Muscle of back (tissue), 3 donors: ENCODE measurements at regions not wholly inside any gene's neighbourhood (a gene's known extent, or its start where the extent isn't known, plus 50 kb on each side); places are given as distances from the start of the nearest gene placed in this dataset.
"Not testable (repeated sequence)": the region's sequence is repeated elsewhere in the genome, so short reads cannot be mapped to it uniquely, and the experiment has no call there.

ENCODE experiments used
- DNase-seq, 3 donors: peaks; one replicate each; pipeline versions ENCODE4 v3.0.0 to v3.0.0-alpha.2; 2013

DNA sequence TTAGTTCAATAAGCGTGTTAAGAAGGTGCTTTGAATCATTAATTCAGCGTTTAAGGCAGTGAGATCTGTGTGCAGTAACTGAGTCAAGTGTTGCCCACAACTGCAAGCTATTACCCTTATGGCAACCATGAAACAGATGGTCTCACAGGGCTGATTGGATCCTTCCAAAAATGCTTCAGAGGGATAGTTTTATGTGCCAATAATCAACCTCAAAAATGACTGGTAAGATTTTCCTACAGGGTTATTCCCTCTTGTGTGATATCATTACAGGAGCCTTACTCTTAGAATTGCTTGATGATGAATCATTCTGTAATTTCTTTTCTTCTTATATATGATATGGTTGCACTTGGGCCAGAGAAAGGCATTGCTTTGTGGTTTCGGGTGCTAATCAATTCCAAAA, 1299.2 kb upstream of the ATXN8OS start:
- no peak for DNase-seq

- no peak for DNase-seq
Observed at GRCh38 chr13:68806125-68806524, 1301.5 kb upstream of the ATXN8OS start.

DNA sequence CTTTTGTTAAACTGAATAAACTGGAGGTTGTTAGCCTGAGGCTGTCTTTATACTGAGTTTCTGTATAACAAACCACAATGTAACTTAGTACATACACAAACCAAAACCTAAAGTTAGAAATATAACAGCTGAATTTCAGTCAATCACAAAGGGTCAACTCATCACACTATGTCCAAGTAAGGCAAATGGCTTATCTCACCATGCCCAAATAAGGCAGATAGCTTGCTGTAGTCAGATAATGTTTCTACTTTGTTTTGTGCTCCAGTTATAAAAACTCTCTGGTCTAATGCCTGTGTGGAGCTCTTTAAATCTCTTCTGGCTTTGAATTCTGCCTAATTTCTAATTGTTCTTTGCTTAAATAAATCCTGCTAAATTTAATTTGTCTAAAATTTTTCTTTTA, 1323.4 kb upstream of the ATXN8OS start:
- no peak for DNase-seq

GRCh38 chr13:68759617-68760016, 1348.0 kb upstream of the ATXN8OS start:
- DNase-seq: no peak

DNA sequence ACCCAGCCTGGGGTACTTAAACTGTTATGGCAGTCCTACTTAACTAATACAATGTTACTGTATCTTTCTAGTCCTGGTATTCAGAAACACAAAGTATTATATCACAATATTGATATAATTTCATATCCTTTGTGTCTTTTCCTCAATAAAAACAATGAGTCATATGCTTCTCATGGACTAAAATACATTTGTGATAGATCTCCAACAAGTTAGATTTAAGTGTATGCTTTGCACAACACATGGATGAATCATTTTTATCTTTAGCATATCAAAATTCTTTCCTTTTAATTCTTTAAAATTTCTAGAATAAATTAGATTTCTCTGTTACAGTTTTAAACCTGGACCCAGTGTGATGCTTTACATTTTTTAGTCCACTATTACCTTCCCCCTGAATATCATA, 1357.8 kb upstream of the ATXN8OS start:
- no peak for DNase-seq

DNA sequence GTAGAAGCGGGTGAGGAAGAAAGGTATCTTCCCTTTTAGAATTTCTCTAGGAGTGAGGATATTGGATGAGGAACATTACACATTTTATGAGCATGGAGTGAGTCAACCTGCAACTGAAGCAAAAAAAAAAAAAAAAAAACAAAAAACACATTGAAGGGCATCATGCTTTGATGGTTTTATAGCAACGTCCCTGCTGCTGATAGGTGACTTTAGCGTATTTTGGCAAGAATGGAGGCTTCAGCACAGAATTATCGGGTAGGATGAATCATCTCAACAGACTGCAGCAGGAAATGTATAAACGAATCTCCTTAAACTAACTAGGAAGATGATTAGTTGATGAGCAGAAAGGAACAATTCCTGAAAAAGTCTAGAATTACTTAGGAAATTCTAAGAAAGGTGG, 1359.6 kb upstream of the ATXN8OS start:
- no peak for DNase-seq

- no peak for DNase-seq
Observed at GRCh38 chr13:68745502-68745901, 1362.1 kb upstream of the ATXN8OS start.

DNA sequence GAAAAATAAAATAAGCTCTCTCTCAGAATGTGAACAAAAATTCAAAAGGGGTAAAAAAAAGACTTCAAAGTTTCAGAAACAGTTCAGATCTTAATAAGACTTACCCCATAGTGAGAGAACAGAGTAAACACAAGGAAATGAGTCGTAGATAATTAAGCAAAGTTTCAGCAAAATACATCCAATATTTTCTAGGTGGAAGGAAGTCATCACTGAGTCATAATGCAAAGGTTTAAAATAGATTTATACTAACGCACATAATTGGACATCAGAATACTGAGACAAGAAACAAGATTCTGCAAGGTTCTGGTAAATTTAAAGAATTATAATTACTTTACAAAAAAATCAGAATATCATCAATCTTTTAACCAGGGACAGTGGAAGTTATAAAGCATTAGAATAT, 1370.7 kb upstream of the ATXN8OS start:
- DNase-seq: no peak

DNA sequence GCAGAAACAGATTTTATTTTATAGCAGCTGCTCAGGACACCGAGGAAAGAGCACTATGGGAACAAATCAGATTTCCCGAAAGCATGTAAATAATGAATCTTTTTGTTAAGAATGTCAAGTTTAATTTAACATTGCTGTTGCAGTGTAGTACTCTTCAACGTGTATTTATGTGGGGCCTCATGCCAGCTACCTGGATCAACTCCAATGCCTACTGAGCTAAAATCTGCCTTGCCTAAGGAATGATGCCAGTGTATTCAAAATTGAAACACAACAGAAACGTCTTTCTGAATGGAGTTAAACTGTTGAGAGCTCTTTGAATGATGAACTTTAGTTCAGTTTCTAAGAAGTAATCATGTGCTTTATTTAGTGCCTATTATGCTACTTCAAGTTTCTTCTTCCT, 1379.8 kb upstream of the ATXN8OS start:
- DNase-seq: no peak

DNA sequence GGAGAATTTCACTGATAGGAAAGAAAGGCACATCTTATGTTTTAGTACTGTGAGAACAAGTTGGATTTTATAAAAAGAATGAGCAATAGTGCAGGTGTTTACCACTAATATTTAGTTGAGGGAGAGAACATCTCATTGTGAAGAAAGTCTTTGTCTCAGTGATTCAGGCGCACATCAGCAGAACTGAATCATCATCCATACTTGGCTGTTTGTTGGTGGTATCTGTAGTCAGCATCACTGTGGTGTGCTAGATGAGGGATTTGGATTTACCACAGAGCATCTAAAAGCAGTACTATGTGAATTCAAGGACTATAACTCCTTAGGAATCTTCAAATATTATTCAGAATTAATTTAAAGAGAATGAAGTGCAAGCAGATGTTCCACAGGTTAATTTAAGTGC, 1380.5 kb upstream of the ATXN8OS start:
- DNase-seq: no peak

GRCh38 chr13:68719815-68720214, 1387.8 kb upstream of the ATXN8OS start:
- DNase-seq: no peak

- no peak for DNase-seq
Observed at GRCh38 chr13:68715651-68716050, 1392.0 kb upstream of the ATXN8OS start.

GRCh38 chr13:68714292-68714691, 1393.3 kb upstream of the ATXN8OS start:
- no peak for DNase-seq

- no peak for DNase-seq
Observed at GRCh38 chr13:68713394-68713793, 1394.2 kb upstream of the ATXN8OS start.

DNA sequence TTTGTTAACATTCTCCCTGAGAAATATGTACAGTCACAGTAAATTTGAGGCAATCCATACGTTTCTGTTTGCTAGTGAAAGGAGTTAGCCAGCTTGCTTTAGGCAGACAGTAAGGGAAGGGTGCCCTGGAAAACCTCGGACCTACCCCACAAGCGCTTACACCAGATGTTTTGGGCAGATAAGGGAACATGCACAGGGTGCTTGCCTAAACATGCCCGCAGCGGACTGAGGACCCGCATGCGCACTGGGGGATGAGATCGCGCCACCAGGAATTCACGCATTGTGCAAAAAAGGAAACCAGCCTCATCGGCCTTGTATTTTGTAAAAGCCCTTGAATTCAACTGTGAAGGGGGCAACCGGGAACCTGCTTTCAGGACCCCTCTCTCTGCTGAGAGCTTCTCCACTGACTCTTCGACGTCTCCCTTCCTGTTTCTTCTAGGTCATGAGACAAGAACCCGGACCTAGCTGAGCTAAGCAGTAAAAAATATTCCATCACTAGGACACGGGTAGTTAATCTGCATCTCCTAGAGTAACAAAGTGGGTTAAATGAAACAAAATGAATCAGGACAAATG, 1399.2 kb upstream of the ATXN8OS start:
- DNase-seq: no peak

DNA sequence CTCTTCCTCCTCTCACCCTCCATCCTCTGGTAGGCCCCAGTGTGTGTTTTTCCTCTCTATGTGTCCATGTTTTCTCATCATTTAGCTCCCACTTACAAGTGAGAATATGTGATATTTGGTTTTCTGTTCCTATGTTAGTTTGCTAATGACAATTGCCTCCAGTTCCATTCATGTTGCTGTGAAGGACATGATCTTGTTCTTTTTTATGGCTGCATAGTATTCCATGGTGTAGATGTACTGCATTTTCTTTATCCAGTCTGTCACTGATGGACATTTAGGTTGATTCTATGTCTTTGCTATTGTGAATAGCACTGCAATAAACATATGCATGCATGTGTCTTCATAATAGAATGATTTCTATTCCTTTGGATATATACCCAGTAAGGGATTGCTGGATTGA, 1401.6 kb upstream of the ATXN8OS start:
- DNase-seq: not testable (repeated sequence)

- DNase-seq: no peak
Observed at GRCh38 chr13:68697551-68697950, 1410.1 kb upstream of the ATXN8OS start.

DNA sequence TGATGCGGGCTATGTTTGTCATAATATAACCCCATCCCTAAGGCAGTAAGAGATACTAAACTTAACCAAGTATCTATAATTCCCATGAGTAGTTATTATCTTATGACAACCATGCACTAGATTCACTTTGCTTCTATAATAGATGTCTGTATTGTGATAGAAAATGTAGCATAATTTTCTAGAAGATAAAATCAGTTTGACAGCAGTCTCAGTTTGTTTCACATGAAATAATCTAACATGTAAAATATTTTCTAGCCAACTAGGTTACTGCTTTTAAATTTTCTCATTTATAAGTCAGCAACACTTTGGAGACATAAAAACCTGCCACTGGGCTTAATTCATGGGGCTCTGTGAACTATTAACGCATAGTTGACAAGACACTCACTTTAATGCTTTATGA, 1410.7 kb upstream of the ATXN8OS start:
- DNase-seq: no peak

DNA sequence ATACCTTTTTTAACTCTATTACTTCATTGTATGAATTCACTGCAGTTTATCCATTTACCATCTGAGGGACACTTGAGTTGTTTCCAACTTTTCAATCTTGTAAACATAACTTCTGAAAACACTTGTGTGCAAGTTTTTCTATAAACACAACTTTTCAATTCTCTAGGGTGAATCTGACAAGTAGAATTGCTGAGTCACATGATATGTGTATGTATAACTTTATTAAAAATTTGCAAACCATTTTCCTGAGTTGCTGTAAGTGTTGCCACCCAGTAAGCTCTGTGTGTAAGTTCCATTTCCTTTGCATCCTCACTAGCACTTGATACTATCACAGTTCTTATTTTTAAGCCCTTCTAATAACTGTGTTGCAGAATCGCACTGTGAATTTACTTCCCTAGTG, 1415.6 kb upstream of the ATXN8OS start:
- DNase-seq: no peak

DNA sequence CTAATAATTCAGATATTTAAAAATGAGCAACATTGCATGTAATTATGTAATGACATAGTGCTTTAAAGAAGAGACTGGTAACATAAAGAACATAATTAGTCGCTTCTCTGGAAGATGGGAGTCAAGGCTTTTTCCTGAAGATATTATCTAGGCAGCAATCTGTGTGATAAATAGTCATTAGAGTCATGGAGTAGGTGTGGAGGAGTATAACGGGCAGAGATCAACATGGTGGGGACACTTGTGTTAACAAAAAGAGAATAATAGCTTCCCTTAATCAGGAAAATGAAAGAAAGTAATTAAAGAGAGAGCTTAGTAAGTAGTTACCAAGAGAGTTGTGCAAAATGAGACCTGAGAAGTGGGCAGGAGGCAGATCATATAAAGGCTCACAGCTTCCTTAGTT, 1417.1 kb upstream of the ATXN8OS start:
- no peak for DNase-seq

DNA sequence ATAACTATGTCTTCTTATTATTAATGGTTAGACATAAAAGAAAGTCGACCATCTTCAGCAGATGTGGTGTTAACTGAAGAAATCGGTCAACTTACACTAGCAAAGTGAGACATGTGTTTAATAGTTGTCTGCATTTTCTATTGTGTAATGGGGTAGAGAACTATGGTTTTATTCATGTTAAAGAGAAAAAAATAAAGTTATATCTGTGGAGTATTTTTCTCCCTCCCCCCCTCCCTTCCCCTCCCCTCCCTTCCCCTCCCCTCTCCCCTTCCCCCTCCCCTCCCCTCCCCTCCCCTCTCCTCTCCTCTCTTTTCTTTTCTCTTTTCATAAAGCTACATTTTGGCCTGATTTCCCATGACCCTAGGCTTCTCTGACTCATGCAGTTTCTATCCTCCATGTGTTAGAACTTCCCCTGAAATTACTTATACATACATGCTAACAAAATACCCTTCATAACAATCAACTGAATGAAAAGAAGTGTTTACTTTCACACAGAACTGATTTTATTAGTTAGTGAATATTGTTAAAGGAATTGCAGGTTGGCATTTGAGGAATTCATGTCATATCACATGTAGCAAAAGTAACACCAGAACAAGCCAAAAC, 1431.0 kb upstream of the ATXN8OS start:
- DNase-seq: no peak

DNA sequence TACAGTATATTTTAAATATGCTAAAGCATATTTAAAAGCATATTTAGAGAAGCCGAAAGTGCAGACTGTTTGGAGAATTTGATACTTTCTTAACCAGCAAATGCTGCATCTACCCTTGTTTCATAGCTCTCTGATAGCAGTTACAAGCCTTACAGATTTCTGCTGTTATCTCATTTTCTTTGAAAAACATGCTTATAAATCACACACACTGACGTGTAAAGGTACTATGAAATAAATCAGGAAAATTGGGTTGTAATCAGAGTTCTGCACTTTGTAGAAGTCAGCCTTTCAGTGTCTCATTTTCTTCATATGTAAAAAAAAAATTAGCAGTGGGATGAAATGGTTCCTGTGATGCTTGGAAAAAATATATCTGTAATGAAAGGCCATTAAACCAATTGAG, 1432.4 kb upstream of the ATXN8OS start:
- no peak for DNase-seq

DNA sequence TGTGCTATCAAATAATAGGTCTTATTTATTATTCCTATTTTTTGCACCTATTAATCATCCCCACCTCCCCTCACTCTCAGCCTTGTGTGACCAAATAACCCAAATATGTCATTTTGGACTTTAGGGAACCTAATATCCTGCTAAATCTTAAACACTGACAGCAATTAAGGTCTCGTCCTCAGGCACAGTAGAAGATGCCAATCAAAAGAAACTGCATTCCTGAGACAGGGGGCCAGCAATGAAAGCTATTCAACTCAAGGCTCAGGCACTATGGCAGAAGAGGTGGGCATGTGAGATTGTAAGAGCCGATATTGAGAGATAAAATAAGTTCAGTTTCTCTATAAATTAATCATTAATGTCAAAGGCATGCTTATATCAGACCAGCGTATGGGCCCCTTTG, 1437.7 kb upstream of the PCDH9 start:
- DNase-seq: no peak

DNA sequence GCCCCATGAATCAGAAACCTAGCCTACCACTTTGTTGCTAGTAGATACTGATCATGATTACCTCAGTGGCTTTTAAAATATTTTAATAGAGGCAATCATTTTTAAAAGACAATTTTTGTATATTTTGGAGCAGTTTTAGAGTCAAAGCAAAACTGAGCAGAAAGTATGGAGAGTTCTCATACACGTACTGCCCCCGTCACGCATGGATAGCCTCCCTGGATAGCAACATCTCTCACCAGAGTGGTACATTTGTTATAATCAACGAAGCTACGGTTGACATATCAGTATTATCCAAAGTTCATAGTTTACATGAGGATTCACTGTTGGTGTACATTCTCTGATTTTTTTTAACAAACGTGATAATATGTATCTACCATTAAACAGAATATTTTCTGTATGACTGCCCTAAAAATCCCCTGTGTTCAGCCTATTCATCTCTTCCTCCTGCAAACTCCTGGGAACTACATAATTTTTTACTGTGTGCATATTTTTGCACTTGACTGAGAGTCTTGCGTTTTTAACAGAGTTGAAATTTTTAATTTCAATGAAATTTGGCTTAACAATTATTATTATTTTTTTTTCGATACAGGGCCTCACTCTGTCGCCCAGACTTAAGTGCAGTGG, 1436.8 kb upstream of the PCDH9 start:
- no peak for DNase-seq
